ENCODE measurements at regions not wholly inside any gene's neighbourhood (a gene's known extent, or its start where the extent isn't known, plus 50 kb on each side); places are given as distances from the start of the nearest gene placed in this dataset.

GRCh38 chr4:9599266-9599665 is 155.1 kb downstream of the DEFB131A start:
- intact Hi-C loops (cut with micrococcal nuclease): no loop called here
- CTCF ChIA-PET: no interaction called here
- Histone ChIP-seq H3K9me3 (ENCODE audit: control extremely low read depth in 1 of 3, control insufficient read depth in 2 of 3, insufficient read depth in 1 of 3, low read length in 2 of 3) (no peaks in the 10 kb centered on the region), H3K79me2 (ENCODE audit: control insufficient read depth, insufficient read depth, low read length) (no peaks in the 10 kb centered on the region), H3K9ac (ENCODE audit: low read length) (no peak overlapping the region), H4K20me1 (ENCODE audit: control insufficient read depth, insufficient read depth, low read length, poor library complexity, severe bottlenecking) (no peaks in the 10 kb centered on the region), H3K4me1 (ENCODE audit: control insufficient read depth in 2 of 2, insufficient read depth in 2 of 2, low read length in 2 of 2) (no peaks in the 10 kb centered on the region), H3K36me3 (replicated peaks in 1 of 2; ENCODE audit: control extremely low read depth in 1 of 2, control insufficient read depth in 1 of 2, extremely low read depth in 1 of 2, insufficient read depth in 2 of 2, low read length in 1 of 2) (no peaks in the 10 kb centered on the region), H3K27me3 (replicated peaks in 1 of 4; ENCODE audit: control extremely low read depth in 1 of 4, control insufficient read depth in 3 of 4, insufficient read depth in 4 of 4, low read length in 3 of 4) (no peaks in the 10 kb centered on the region), H3K4me3 (ENCODE audit: control extremely low read depth in 1 of 5, extremely low read depth in 1 of 5, insufficient read depth in 1 of 5, low read depth in 2 of 5, low read length in 4 of 5) (no peak overlapping the region), H3K4me2 (replicated peaks; ENCODE audit: low read depth, low read length, poor library complexity, severe bottlenecking) (no peak overlapping the region), H2AFZ (ENCODE audit: insufficient read depth, low read depth, low read length, poor library complexity, severe bottlenecking) (no peak overlapping the region), H3K27ac (ENCODE audit: low read length in 2 of 2) (no peak overlapping the region)
- DNase-seq (no peak), ATAC-seq (ENCODE audit: low read depth) (no peak)
- TF ChIP-seq CTCF (IDR thresholded peaks at IDR 0.05) (no peak), EZH2 (IDR thresholded peaks at IDR 0.05; ENCODE audit: borderline replicate concordance, insufficient read depth, low read depth, low read length, poor library complexity, severe bottlenecking) (no peak)
- H3K4me3 Mint-ChIP-seq: no peak overlapping the region
- POLR2A ChIA-PET: no interaction called here
- H3K27ac Mint-ChIP-seq: no peak overlapping the region
- WGBS (ENCODE audit: insufficient coverage): no CpG with 5 or more reads among the region's 1 CpG
- peaks cover 15% of the 10 kb centered on the region for H3K27me3 Mint-ChIP-seq
- no peaks in the 10 kb centered on the region for H3K9me3 Mint-ChIP-seq (ENCODE audit: insufficient read depth)
- H3K4me1 Mint-ChIP-seq: peaks cover 3% of the 10 kb centered on the region

GRCh38 chr4:9600246-9600645 is 156.0 kb downstream of the DEFB131A start:
- H3K36me3 ChIP-seq (replicated peaks in 1 of 2; ENCODE audit: control extremely low read depth in 1 of 2, control insufficient read depth in 1 of 2, extremely low read depth in 1 of 2, insufficient read depth in 2 of 2, low read length in 1 of 2): no peaks in the 10 kb centered on the region
- Mint-ChIP-seq H3K27ac (no peak overlapping the region), H3K9me3 (ENCODE audit: insufficient read depth) (no peaks in the 10 kb centered on the region), H3K4me3 (no peak overlapping the region), H3K27me3 (peaks cover 22% of the 10 kb centered on the region), H3K4me1 (peaks cover 11% of the 10 kb centered on the region)
- DNase-seq (no peak), ATAC-seq (ENCODE audit: low read depth) (no peak)
- H3K9me3 ChIP-seq (ENCODE audit: control extremely low read depth in 1 of 3, control insufficient read depth in 2 of 3, insufficient read depth in 1 of 3, low read length in 2 of 3): no peaks in the 10 kb centered on the region
- intact Hi-C loops (cut with micrococcal nuclease): no loop called here
- TF ChIP-seq EZH2 (IDR thresholded peaks at IDR 0.05; ENCODE audit: borderline replicate concordance, insufficient read depth, low read depth, low read length, poor library complexity, severe bottlenecking) (no peak), CTCF (IDR thresholded peaks at IDR 0.05) (no peak)
- no peak overlapping the region for H3K4me3 ChIP-seq (ENCODE audit: control extremely low read depth in 1 of 5, extremely low read depth in 1 of 5, insufficient read depth in 1 of 5, low read depth in 2 of 5, low read length in 4 of 5)
- no peak overlapping the region for H3K27ac ChIP-seq (ENCODE audit: low read length in 2 of 2)
- CTCF ChIA-PET: no interaction called here
- 92% methylated on average over 15 of the region's 19 CpGs for WGBS (ENCODE audit: insufficient coverage)
- H3K4me2 ChIP-seq (replicated peaks; ENCODE audit: low read depth, low read length, poor library complexity, severe bottlenecking): no peak overlapping the region
- no peaks in the 10 kb centered on the region for H3K27me3 ChIP-seq (replicated peaks in 1 of 4; ENCODE audit: control extremely low read depth in 1 of 4, control insufficient read depth in 3 of 4, insufficient read depth in 4 of 4, low read length in 3 of 4)
- POLR2A ChIA-PET: no interaction called here
- no peak overlapping the region for H2AFZ ChIP-seq (ENCODE audit: insufficient read depth, low read depth, low read length, poor library complexity, severe bottlenecking)
- no peak overlapping the region for H3K9ac ChIP-seq (ENCODE audit: low read length)
- H3K4me1 ChIP-seq (ENCODE audit: control insufficient read depth in 2 of 2, insufficient read depth in 2 of 2, low read length in 2 of 2): no peaks in the 10 kb centered on the region
- H4K20me1 ChIP-seq (ENCODE audit: control insufficient read depth, insufficient read depth, low read length, poor library complexity, severe bottlenecking): no peaks in the 10 kb centered on the region
- H3K79me2 ChIP-seq (ENCODE audit: control insufficient read depth, insufficient read depth, low read length): no peaks in the 10 kb centered on the region
